Occipital lobe (tissue), 1 donor: ENCODE measurements at regions not wholly inside any gene's neighbourhood (a gene's known extent, or its start where the extent isn't known, plus 50 kb on each side); places are given as distances from the start of the nearest gene placed in this dataset.

Experiments
- DNase-seq: peaks from one replicate; lab custom pipeline; 2025; lab: John Stamatoyannopoulos, UW

DNA sequence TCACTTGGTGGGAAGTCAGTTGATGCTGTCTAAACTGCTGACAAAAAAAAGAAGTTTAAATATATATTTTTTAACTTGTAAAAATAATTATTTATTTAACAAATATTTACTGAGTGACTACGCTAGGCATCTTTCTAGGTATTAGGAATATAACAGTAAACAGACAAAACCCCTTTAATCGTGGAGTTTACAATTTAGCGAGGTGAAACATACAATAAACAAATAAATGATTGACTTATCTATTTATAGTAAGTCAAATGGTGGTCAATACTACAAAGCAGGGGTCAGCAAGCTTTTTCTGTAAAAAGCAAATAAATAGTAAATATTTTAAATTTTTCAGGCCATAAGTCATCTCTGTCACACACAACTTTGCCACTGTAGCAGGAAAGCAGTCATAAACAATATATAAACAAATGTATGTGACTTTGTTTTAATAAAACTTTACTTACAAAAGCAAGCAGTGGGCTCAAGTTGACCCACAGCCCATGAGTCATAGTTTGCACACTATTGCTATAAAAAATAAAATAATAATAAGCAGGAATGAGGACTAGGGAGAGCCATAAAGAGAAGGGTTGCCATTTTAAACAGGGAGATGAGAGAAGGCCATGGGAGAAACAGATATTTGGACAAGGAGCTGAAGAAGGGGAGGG, 263.9 kb downstream of the PLPP3 start:
- no peak for DNase-seq

DNA sequence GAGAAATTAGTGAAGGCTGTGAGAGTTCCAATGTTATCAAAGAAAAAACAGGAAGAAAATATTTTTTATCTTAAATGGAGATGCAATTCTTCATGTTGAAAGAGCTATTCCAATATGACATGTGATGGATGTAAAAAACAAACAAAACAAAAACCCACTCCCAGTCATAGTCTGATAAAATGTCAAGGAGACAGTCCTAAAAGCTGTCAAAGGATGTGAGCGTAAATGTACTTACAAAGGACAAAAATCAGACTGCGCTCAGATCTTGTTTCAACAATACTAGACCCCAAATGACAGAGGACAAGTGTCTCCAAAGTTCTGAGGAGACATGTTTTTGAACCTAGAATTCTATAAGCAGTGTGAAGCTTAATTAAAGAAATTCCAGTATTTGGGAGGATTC, 265.8 kb downstream of the PLPP3 start:
- no peak for DNase-seq

DNA sequence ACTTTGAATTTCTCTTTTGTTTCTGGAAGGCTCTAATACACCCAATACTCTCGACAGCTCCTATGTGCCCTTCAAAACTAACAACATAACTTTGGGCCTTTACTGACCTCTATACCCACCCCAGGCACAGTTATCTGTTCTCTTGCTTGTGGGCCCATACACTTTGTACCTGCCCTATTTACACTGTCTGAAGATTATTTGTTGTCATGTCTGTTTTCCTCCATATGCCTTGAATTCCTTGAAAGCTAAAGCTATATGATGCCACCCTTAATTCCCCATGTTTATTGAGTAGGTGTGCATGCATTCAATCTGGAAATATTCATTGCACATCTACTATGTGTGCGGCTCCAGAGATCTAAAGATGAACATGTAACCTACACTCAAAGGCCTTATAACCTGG, 267.6 kb downstream of the PLPP3 start:
- DNase-seq: no peak

DNA sequence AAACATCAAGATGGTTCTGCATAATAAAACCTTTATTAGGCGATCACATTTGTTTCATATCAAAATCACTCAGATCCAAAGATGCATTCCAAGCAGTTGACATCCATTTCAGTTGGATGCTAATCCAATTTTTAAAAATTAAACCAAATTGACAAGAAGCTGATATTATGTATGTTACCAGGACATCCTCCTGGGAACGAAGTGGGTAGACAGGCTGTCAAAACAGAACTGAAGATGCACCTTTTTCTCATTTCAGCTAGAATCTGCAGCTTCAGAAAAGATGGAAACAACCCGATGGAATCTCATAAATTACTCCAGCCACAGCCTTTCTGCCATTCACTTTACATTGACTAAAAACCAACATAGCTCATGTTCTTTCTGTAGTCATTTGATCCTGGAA, 268.4 kb downstream of the PLPP3 start:
- no peak for DNase-seq

DNA sequence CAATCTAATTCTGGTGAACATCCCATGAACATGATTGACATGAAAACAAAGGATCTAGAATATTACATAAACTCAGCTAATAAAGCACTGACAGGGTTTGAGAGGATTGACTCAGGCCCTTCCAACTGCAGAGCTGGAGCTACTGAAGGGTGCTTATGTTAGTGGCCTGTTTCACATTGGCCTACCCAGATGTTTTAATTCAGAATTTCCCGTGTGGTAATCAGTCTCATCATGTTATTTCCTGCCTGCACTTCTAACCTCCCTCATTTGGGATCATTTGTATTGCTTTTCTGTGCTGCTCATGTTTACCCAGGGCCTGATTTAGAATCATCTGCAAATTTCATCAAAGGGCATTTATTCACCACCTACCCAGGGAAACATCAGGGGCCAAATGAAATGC, 270.3 kb downstream of the PLPP3 start:
- no peak for DNase-seq

DNA sequence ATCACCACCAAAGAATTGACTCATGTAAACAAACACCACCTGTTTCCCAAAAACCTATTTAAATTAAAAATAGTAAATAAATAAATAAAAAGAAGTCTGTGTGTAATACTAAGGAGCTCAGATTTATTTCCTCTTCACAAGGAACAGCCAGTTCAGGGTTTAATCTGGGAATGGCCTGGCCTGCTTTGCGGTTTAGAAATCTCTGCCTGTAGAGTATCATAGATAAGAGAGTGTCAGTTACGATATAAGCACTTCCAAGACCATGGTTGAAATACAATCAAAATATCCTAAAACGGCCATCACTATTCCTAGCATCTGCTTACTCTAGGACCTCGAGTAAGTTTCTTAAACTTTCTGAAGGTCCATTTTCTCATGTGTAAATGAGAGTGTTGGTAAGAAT, 274.4 kb downstream of the PLPP3 start:
- no peak for DNase-seq

DNA sequence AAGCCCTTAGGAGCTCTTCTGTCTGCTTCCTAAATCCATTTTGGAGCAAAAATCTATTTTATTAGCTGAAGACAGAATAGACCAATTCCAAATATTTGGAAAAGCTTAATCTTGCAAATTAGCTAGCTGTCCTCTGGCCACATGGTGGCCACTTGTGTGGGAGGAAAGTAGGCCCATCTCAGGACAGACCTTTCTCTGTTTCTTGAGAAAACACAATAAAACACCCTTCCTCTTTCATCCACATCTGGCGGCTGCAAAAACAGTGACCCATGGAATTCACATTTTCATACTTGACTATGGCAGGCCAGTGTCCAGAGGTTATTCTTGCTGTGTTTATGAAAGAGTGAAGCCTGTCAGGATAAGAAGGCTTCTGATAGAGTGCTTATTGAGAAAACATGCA, 275.6 kb downstream of the PLPP3 start:
- no peak for DNase-seq

DNA sequence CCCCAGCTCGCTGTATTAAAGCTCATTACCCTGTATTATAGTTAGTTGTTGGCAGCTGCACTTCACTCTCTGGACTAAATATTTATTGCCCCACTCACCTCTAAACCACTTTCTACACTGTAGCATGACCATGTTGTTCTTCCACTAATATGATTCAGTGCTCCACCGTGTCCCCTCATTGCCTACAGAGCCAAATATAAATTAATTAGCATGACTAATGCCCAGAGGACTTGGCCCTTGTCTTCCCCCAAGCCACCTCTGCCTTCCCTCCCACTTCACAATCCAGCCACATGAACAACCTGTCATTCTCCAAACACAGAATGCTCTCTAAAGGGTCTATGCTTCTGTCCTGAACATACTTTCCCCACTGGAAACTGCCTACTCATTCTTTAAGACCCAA, 276.5 kb downstream of the PLPP3 start:
- no peak for DNase-seq

DNA sequence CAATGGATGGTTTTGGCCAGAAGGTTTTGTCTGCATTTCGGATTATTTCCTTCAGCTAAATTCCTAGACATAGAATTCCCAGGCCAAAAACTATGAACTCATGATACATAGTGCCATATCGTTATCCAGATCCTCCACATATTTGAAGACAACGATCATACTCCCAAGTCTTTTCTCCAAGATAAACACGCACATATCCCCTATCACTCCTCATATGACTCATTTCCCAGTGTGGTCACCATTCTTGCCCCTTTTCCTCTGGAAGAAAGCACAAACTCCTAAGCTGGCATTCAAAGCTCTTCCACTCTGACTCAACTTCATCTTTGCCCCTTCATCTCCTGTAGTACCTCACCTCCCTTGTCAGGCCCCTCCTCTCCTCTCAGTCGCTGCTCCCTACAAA, 277.6 kb downstream of the PLPP3 start:
- DNase-seq: no peak

DNA sequence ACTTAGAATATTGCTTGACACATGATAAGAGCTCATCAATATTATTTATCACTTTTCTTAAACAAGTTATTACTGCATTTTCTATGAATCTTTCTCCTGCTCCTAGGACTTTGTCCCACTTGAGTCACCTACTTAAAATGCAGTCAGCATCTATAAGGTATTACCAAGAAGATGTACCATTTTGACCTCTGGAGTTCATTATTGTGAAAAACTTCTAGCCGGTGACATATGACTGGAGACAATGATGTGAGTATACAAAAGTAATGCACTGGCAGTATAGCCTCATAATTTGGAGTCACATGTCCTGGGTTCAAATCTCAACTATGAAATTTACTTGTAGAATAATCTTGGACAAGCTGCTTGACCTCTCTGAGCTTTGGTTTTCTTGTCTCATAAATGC, 278.5 kb downstream of the PLPP3 start:
- DNase-seq: no peak

DNA sequence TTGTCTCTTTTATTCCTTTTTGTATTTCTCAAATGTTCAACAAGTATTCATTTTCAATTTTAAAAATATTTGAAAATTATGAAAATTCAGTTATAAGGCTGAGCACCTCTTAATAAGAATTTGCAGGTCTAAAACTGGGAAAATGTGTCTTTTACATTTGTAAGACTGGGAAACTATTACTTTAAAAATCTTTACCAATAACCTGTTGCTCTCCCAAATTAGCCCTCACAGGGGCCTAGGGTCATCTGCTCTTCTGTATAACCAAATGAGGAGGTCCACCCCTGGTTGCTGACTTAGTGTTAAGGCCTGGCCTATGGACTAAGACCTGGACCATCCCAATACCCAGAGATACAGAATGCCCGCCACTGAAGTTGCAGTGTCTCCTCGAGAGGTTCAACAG, 280.5 kb downstream of the PLPP3 start:
- DNase-seq: no peak

DNA sequence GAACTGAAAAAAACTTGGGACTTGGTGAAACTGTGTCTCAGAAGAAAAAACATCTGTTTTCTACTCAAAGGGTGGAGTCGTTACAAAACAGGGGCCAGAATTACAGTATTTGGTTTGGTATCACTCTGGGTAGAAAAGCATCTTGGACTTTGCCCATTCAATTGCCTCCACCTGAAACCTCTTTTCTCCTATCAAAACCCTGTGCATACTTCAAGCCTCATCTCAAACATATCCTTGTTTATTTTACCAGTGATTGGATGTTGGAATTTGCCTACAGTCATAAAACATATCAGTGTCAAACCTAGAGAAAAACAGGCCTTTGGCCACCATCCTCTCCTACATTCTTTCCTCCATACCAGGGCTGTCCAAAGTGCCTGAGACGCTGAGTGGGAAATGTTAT, 281.5 kb downstream of the PLPP3 start:
- DNase-seq: no peak

DNA sequence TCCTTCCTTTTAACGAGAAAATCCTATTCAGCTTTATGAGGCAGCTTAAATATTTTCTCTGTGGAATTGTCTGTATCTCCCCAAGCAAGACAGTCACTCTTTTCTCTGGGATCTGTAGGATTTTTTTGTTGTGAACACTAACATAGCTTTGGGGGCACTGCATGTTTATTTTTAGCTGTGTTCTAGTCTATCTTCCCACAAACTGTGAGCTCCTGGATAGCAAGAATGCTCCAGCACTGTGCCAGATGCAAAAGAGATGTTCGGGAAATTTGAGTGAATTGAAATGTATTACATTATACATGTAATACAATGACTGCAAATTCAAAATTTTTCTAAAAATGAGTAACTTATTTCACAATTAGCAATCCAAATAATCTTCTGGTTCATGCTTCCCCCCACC, 282.2 kb downstream of the PLPP3 start:
- no peak for DNase-seq

DNA sequence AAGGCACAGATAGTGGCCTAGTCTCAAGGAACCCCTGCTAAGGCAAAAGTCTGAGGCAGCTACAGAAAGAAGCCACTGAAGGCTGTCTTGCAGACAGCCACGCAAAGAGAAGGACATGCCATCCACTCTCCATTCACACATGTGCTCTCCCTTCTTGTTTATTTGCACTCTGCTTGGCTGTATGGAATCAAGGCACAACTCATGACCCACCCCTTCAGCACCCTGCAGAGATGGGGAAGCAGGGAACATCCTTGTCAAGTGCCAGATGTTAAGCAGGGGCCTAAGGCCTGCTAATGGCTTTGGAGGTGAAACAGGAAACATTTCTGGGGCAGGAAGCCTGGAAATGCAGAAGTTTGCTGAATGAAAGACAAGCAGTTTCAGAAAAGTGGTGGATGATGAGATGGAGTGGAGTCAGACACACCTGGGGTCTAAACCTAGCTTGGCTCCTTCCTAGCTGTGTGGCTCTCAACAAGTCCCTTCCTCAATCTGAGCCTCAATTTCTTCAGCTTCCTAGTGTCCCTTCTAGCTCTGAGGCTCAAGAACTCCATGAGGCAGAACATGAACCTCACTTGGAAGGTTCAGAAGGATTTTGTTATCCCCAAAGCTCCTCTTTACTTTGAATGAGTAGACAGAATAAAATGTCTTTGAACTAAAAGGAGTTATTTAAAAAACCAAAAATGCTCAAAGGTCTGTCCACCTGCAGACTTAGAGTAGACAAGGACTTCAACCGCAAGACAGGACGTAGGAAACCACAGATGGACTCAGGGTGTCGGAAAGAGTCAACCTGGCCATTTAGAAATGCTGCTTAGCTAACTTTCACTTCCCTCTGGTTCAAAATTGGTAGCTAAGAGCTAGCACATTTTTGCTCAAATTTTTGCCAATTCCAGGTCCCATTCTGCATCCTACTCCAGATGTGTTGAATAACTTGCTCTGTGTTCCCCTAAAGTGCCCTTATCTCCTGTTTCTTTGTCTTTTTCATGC, 283.1 kb downstream of the PLPP3 start:
- no peak for DNase-seq

DNA sequence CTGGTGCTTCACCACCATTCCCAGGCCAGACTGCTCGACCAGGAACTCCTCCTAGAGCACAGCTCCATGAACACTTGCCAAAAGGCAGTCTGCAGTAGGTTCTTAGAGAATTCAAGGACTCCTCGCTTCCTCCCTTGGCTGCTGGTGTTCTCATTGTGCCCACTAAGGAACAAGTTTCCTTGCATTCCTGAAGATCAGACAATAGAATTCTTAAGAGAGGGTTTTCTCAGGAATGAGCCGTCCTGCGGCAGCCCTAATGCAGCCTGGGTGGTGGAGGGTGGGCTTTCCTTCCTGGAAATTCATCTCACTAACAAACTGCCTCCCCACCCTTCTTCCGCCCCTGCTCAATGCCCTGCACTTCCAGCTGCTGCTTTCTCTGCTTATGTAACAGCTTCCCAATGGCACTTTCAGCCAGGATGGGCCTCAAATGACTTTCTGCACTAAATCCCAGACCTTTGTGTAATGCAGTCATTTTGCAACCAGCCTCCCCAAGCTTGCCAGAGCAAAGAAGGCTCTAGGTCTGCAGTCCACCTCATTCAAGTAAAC, 287.9 kb downstream of the PLPP3 start:
- no peak for DNase-seq

DNA sequence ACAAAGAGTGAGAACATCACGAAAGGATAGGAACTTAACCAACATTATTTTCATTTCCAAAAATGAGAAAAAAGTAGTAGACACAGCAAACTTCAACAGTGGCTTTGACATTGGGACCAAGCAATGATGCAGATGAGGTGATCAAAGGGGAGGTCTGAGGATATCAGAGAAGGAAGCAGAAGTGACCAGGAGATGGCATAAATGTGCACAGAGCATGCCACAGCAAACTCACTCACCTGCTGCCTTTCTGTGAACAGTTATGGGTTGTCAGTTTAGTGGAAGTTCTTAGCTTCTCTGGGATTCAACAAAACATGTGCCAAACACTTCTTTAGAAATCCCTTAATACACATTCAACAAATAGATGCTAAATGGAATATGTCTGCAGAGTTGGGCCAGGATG, 290.1 kb downstream of the PLPP3 start:
- no peak for DNase-seq

DNA sequence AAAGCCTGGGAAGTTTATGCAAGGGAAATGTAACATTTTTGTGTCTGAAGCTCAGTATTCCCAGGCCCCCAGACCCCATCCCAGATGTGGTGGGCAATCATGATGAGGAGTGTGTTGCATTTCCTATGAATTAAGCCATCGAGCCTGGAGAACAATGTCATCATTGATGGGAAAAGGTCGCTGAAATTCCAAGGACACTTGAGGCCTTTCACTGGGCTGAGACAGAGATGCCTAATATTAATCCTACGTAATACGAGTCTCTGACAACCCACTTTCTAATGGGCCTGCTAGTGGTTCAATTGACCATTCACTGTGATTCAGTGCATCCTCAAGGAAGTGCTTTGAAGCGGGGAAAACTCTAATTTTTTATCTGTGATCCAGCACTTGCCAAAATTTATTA, 291.6 kb downstream of the PLPP3 start:
- DNase-seq: no peak

DNA sequence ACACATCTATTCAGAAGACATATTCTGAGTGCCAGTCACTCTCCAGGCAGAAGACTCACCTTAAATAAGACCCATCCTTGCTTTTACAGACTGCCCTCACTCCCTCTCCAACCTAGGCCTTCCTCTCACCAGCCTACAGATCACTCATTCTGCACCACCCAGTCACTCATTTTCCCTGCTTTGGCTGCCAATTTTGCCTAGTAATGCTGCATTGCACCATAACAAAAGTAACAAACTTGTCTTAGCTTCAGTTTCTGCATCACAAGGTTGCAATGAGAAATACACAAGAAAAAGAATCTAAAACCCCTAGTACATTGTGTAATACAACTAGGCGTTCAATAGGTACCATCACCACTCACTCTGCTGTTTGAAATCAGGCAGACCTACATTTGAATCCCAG, 292.4 kb downstream of the PLPP3 start:
- no peak for DNase-seq

DNA sequence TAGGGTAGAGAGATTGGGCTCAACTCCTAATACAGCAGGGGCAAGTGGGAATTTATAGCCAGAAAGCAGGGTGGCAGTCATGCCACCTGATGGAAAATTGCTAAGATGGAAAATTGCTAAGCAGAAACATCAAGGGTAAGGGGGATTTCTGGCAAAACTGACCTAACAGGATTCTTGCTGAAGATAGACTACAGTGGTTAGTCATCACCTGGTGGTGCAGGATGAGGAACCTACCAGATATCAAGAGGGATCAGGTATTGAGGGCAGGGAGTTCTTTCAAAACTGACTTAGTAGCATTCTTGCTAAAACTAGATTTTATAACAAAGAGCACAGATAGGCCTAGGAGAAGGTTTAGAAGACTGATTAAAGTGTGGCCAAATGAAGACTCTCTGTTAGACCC, 292.9 kb downstream of the PLPP3 start:
- no peak for DNase-seq

DNA sequence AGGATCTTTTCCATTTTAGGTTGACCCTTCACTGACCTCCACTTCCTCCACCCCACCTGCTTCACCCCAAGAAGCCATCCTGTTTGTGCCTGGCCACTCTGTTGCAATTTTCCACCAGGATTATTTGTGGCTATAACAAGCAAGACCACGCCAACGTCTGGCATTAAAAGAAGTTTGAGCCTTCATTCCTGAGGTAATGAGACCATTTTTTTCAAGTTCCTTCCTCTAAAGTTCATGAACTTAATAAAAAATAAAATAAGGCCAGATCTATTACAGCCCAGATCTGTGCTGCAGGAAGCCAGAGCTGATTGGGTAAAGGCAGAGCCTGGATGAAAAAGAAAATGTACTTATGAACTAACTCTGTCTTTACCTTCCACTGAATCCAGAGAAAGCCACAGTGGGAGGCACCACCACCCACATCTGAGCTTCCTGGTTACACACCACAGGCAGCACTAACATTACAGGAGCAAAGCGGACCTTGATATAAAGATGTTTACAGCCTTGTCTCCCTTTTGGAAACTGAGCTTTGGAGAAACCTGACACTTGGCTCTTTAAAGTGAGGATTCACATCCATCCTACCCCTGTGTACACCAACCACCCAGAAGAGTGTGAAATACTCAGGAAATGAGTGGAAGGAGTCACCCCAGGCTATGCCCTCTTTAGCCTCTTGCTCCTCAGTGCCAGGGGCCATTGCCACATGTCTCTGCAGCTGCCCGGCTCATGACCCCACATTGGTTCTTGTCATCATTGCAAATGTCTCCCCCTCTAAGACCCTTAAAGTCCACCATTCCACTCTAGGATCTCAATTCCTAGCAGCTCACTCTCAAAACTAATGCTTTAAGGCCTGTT, 293.6 kb downstream of the PLPP3 start:
- no peak for DNase-seq

DNA sequence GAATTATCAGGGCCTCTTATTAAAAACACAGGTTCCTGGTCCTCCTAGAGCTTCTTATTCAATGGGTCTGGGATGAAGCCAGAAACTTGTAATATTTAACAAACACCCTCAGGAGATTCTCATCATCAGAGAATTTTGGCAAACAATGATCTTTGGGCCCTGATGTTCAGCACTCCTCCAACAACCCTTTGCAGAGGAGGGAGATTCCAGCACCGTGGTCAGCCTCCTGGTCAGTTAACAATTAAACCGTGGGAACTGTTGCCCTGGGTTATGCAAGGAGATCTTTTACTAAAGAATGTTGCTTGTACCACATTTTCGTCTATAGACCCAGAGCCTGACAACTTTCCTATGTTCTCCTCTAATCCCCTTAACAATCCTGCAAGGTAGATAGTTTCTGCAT, 294.4 kb downstream of the PLPP3 start:
- no peak for DNase-seq

DNA sequence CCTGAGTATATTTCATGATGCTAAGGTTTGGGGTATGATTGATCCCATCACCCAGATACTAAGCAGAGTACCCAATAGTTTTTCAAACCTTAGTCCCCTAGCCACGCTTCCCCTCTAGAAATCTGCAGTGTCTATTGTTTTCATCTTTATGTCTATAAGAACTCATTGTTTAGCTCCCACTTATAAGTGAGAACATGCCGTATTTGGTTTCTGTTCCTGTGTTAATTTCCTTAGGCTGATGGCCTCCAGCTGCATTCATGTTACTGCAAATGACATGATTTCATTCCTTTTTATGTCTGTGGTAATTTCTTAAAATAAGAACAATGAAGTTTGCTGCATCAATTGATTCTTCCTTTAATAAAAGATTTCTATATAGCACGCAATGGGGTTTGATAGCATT, 301.3 kb downstream of the PLPP3 start:
- DNase-seq: no peak
